GM12874 (cell line): ENCODE measurements at regions not wholly inside any gene's neighbourhood (a gene's known extent, or its start where the extent isn't known, plus 50 kb on each side); places are given as distances from the start of the nearest gene placed in this dataset.
A peak's percentile ranks its signal among the peaks of the same experiment; 100 is the strongest.

ENCODE experiments used
- TF ChIP-seq, protein P1 (sequence below): IDR thresholded peaks from 2 replicates; pipeline ENCODE4 v1.5.1; 2011; ENCODE audit warnings: low read depth, mild to moderate bottlenecking, control low read depth, low read length, moderate library complexity; ENCODE audit not compliant: insufficient read depth

- TF ChIP-seq, protein P1, sequence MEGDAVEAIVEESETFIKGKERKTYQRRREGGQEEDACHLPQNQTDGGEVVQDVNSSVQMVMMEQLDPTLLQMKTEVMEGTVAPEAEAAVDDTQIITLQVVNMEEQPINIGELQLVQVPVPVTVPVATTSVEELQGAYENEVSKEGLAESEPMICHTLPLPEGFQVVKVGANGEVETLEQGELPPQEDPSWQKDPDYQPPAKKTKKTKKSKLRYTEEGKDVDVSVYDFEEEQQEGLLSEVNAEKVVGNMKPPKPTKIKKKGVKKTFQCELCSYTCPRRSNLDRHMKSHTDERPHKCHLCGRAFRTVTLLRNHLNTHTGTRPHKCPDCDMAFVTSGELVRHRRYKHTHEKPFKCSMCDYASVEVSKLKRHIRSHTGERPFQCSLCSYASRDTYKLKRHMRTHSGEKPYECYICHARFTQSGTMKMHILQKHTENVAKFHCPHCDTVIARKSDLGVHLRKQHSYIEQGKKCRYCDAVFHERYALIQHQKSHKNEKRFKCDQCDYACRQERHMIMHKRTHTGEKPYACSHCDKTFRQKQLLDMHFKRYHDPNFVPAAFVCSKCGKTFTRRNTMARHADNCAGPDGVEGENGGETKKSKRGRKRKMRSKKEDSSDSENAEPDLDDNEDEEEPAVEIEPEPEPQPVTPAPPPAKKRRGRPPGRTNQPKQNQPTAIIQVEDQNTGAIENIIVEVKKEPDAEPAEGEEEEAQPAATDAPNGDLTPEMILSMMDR = no peak
Observed at GRCh38 chr1:29914936-29915335, 678.6 kb downstream of the PTPRU start.

DNA sequence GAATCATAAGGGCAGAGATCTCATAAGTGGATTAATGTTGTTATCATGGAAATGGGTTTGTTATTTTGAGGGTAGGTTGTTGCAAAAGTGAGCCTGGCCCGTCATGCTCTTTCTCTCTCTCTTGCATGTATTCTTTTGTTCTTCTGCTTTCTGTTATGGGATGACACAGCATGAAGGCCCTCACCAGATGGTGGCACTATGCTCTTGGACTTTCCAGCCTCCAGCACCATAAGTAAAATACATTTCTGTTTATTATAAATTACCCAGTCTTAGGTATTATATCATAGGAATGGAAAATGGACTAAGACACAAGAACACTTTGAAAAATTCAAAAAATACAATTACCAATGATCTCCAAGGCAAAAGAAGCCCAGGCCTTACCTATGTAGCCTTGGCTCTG is 676.1 kb downstream of the PTPRU start:
- TF ChIP-seq, protein P1 = 0 out of 2 replicates have a peak, but pooled peaks have one; percentile 4

DNA sequence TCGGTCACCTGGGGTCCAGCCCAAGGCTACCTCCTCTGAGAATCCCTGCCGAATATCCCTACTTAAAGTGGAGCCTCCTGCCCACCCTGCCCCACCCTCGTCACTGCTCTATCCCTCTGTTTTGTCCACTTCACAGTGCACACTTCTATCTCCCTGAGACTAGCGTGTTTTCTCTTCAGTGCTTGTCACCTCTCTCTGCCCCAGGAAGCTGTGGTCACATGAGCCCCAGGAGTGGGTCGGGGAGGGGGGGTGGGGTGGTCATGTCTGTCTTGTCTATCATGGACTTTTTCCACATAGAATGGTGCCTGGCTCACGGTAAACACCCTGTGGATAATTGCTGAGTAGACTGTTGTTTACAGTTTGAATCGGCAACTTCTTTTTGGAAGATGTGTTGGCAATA is 673.6 kb downstream of the PTPRU start:
- TF ChIP-seq, protein P1 = no peak

- TF ChIP-seq, protein P1 = no peak
Observed at GRCh38 chr1:29907596-29907995, 671.3 kb downstream of the PTPRU start.

GRCh38 chr1:29906927-29907326 is 670.6 kb downstream of the PTPRU start:
- TF ChIP-seq, protein P1 = no peak

DNA sequence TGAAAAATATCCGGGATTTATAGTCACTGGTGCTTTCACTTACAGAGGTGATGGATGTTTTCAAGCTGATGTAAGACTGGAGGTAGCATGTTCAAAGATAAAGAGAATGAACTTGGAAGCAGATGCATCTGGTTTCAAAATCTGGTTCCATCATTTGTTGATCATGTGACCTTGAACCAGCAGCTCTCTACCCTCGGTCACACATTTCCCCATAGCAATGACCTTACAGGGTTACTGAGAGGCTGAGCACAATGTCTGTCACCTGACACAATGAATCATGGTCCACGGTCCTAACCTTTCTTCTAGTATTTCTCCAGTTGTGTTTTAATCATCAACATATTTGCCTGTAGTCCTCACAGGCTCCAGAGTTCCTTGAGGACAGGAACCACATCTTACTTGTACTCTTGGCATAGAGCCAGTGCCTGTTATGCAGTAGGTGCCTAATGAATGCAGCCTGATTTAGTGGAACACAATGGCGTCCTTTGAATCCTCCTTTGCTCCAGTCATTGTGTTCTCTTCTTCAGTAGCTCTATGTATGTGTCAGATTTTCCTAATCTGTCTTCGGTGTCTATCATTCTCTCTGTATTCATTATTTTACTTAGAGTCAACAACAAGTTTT is 667.3 kb downstream of the PTPRU start:
- TF ChIP-seq, protein P1 = no peak

- TF ChIP-seq, protein P1 = no peak
Observed at GRCh38 chr1:29901624-29902325, 665.5 kb downstream of the PTPRU start.
